PC-3 (cell line): ENCODE measurements at regions not wholly inside any gene's neighbourhood (a gene's known extent, or its start where the extent isn't known, plus 50 kb on each side); places are given as distances from the start of the nearest gene placed in this dataset.
"Not testable (repeated sequence)": the region's sequence is repeated elsewhere in the genome, so short reads cannot be mapped to it uniquely, and the experiment has no call there.

ENCODE experiments used
- ATAC-seq: fragments of 200-7000 bp; cut with Tn5 transposase; 2 replicates; pipeline ENCODE4 v1.9.1; 2020; ENCODE audit warnings: mild to moderate bottlenecking, moderate library complexity
- BruUV-seq: library from RNA; stranded (reverse); fragments of 400-500 nt; replicated peaks from 2 replicates; lab custom pipeline; 2021; lab: Mats Ljungman, UMichigan
- CTCF ChIA-PET: fragments of 300-600 bp; sonication (Branson Sonifier 250); formaldehyde crosslinking; loops from one replicate; lab custom pipeline; 2022; ENCODE audit warnings: antibody characterized with exemption; lab: Charles Lee
- POLR2A ChIA-PET: fragments of 300-600 bp; sonication (Branson Sonifier 250); formaldehyde crosslinking; loops from one replicate; lab custom pipeline; 2022; ENCODE audit warnings: antibody characterized with exemption; ENCODE audit not compliant: unreplicated experiment; lab: Charles Lee
- DNase-seq: peaks from one replicate; pipeline ENCODE4 v3.0.0-alpha.2; 2015
- H2AFZ ChIP-seq: fragments of 300-600 bp; sonication (generic); 2 replicates; pipeline ENCODE4 v1.6.0; 2016; ENCODE audit warnings: antibody characterized with exemption, low read length
- H3F3A ChIP-seq: fragments of 300-600 bp; sonication (generic); one replicate; pipeline ENCODE4 v1.6.0; 2017; ENCODE audit warnings: antibody characterized with exemption, low read length, control low read depth, mild to moderate bottlenecking; ENCODE audit not compliant: unreplicated experiment
- H3K27ac ChIP-seq: fragments of 300-600 bp; sonication (generic); 2 replicates; pipeline ENCODE4 v1.5.1; 2016; ENCODE audit warnings: mild to moderate bottlenecking, low read length
- H3K27me3 ChIP-seq: fragments of 300-600 bp; sonication (generic); 2 replicates; pipeline ENCODE4 v1.6.1; 2016; ENCODE audit warnings: low read length, mixed read lengths
- H3K36me3 ChIP-seq: fragments of 300-600 bp; sonication (generic); 2 replicates; pipeline ENCODE4 v1.6.1; 2016; ENCODE audit warnings: low read depth, mixed run types, low read length, mixed read lengths
- H3K4me1 ChIP-seq: fragments of 300-600 bp; sonication (generic); 2 replicates; pipeline ENCODE4 v1.5.1; 2016; ENCODE audit warnings: low read length; ENCODE audit not compliant: insufficient read depth
- H3K4me2 ChIP-seq: fragments of 300-600 bp; sonication (generic); 2 replicates; pipeline ENCODE4 v1.6.0; 2016; ENCODE audit warnings: low read length
- H3K4me3 ChIP-seq: fragments of 300-600 bp; sonication (generic); 2 replicates; pipeline ENCODE4 v1.5.1; 2016; ENCODE audit warnings: mild to moderate bottlenecking, low read length, mixed read lengths
- H3K79me2 ChIP-seq: fragments of 300-600 bp; sonication (generic); 2 replicates; pipeline ENCODE4 v1.6.1; 2017; ENCODE audit warnings: low read length, mixed read lengths
- H3K9ac ChIP-seq: fragments of 300-600 bp; sonication (generic); 2 replicates; pipeline ENCODE4 v1.6.0; 2016; ENCODE audit warnings: mild to moderate bottlenecking, low read length
- H3K9me2 ChIP-seq: fragments of 300-600 bp; sonication (generic); replicated peaks from 2 replicates; pipeline ENCODE4 v1.6.1; 2016; ENCODE audit warnings: mixed run types, low read length, mixed read lengths
- H3K9me3 ChIP-seq: fragments of 300-600 bp; sonication (generic); 2 replicates; pipeline ENCODE4 v1.6.1; 2016; ENCODE audit warnings: low read length, mixed read lengths
- H4K20me1 ChIP-seq: fragments of 300-600 bp; sonication (generic); 2 replicates; pipeline ENCODE4 v1.6.1; 2016; ENCODE audit warnings: low read length, mixed read lengths
- CTCF ChIP-seq: fragments of 300-600 bp; sonication (generic); conservative IDR thresholded peaks from 2 replicates; pipeline ENCODE4 v1.5.1; 2017; ENCODE audit warnings: antibody characterized with exemption, low read depth, mild to moderate bottlenecking, low read length
- EZH2 ChIP-seq: fragments of 300-600 bp; sonication (generic); IDR thresholded peaks from one replicate; pipeline ENCODE4 v1.6.1; 2017; ENCODE audit warnings: antibody characterized with exemption, mild to moderate bottlenecking, low read length; ENCODE audit not compliant: unreplicated experiment
- EZH2phosphoT487 ChIP-seq: fragments of 300-600 bp; sonication (generic); IDR thresholded peaks from 2 replicates; pipeline ENCODE4 v1.6.1; 2018; ENCODE audit warnings: mild to moderate bottlenecking, antibody characterized with exemption, low read length, borderline replicate concordance
- intact Hi-C: fragments of 100-400 bp; cut with micrococcal nuclease; formaldehyde crosslinking; loops from 2 replicates; pipeline ENCODE4 v1.9.0; 2023

- no TSS peak for BruUV-seq
- Histone ChIP-seq H3K9ac (no peak overlapping the region), H3K27ac (no peak overlapping the region), H3K4me2 (no peak overlapping the region), H3K4me3 (no peak overlapping the region), H3K79me2 (no peaks in the 10 kb centered on the region), H3K36me3 (no peaks in the 10 kb centered on the region), H2AFZ (no peak overlapping the region), H3K27me3 (peaks cover 13% of the 10 kb centered on the region; the same call in 1 of the 2 replicates), H3K9me2 (no peaks in the 10 kb centered on the region), H3K9me3 (no peaks in the 10 kb centered on the region), H3K4me1 (no peaks in the 10 kb centered on the region), H4K20me1 (no peaks in the 10 kb centered on the region), H3F3A (no peaks in the 10 kb centered on the region)
- ChIA-PET CTCF (no interaction called here), POLR2A (no interaction called here)
- DNase-seq (no peak), ATAC-seq (no peak)
- TF ChIP-seq CTCF = no peak
- TF ChIP-seq EZH2 = no peak
- no peak for TF ChIP-seq EZH2phosphoT487
- intact Hi-C loops = no loop called here
These were observed 272.6 kb downstream of the CCSER2 start for GRCh38 chr10:84600947-84601346.

GRCh38 chr10:84602543-84602942, 274.2 kb downstream of the CCSER2 start:
- DNase-seq, CTCF ChIA-PET, H3K9ac ChIP-seq, H4K20me1 ChIP-seq, H3K36me3 ChIP-seq, POLR2A ChIA-PET, ATAC-seq, H3K79me2 ChIP-seq, H3K4me3 ChIP-seq, H3K4me2 ChIP-seq, H3K9me3 ChIP-seq, H3K27ac ChIP-seq, H3K9me2 ChIP-seq, H3F3A ChIP-seq, BruUV-seq, H3K4me1 ChIP-seq, H2AFZ ChIP-seq, intact Hi-C loops: not testable (repeated sequence)
- peaks cover 23% of the 10 kb centered on the region for H3K27me3 ChIP-seq

- no peak overlapping the region for H3K27ac ChIP-seq
- no TSS peak for BruUV-seq
- intact Hi-C loops = no loop called here
- no peaks in the 10 kb centered on the region for H3F3A ChIP-seq
- no peak for TF ChIP-seq EZH2
- no peak for TF ChIP-seq CTCF
- TF ChIP-seq EZH2phosphoT487 = no peak
- H4K20me1 ChIP-seq = no peaks in the 10 kb centered on the region
- H3K27me3 ChIP-seq = peaks cover 31% of the 10 kb centered on the region
- H3K36me3 ChIP-seq = no peaks in the 10 kb centered on the region
- no peak overlapping the region for H3K4me3 ChIP-seq
- H3K9me2 ChIP-seq = no peaks in the 10 kb centered on the region
- ATAC-seq (no peak), DNase-seq (no peak)
- H3K9ac ChIP-seq = no peak overlapping the region
- H3K4me2 ChIP-seq = no peak overlapping the region
- no peaks in the 10 kb centered on the region for H3K9me3 ChIP-seq
- no peaks in the 10 kb centered on the region for H3K79me2 ChIP-seq
- no peak overlapping the region for H2AFZ ChIP-seq
- ChIA-PET POLR2A (no interaction called here), CTCF (no interaction called here)
- no peaks in the 10 kb centered on the region for H3K4me1 ChIP-seq
These were observed 275.6 kb downstream of the CCSER2 start for GRCh38 chr10:84603971-84604370.
